ENCODE measurements at regions not wholly inside any gene's neighbourhood (a gene's known extent, or its start where the extent isn't known, plus 50 kb on each side); places are given as distances from the start of the nearest gene placed in this dataset.

GRCh38 chr4:125482822-125483221 lies 168.1 kb downstream of the FAT4 start:
- H3K4me3 ChIP-seq (ENCODE audit: low read depth, low read length) = no peak overlapping the region
- no peak for TF ChIP-seq CTCF (IDR thresholded peaks at IDR 0.05; ENCODE audit: borderline replicate concordance, insufficient read depth, low read depth, low read length)

- no peak overlapping the region for H3K4me3 ChIP-seq (ENCODE audit: low read depth, low read length)
- TF ChIP-seq CTCF (IDR thresholded peaks at IDR 0.05; ENCODE audit: borderline replicate concordance, insufficient read depth, low read depth, low read length) = no peak
Observed at GRCh38 chr4:125483278-125483677, 168.5 kb downstream of the FAT4 start.

GRCh38 chr4:125484912-125485311 lies 170.2 kb downstream of the FAT4 start:
- no peak for TF ChIP-seq CTCF (IDR thresholded peaks at IDR 0.05; ENCODE audit: borderline replicate concordance, insufficient read depth, low read depth, low read length)
- no peak overlapping the region for H3K4me3 ChIP-seq (ENCODE audit: low read depth, low read length)

GRCh38 chr4:125486351-125486750 lies 171.6 kb downstream of the FAT4 start:
- H3K4me3 ChIP-seq (ENCODE audit: low read depth, low read length) = no peak overlapping the region
- TF ChIP-seq CTCF (IDR thresholded peaks at IDR 0.05; ENCODE audit: borderline replicate concordance, insufficient read depth, low read depth, low read length) = no peak

- no peak overlapping the region for H3K4me3 ChIP-seq (ENCODE audit: low read depth, low read length)
- no peak for TF ChIP-seq CTCF (IDR thresholded peaks at IDR 0.05; ENCODE audit: borderline replicate concordance, insufficient read depth, low read depth, low read length)
Observed at GRCh38 chr4:125489952-125490690, 175.4 kb downstream of the FAT4 start.

GRCh38 chr4:125492957-125493356 lies 178.2 kb downstream of the FAT4 start:
- no peak overlapping the region for H3K4me3 ChIP-seq (ENCODE audit: low read depth, low read length)
- no peak for TF ChIP-seq CTCF (IDR thresholded peaks at IDR 0.05; ENCODE audit: borderline replicate concordance, insufficient read depth, low read depth, low read length)

GRCh38 chr4:125497861-125498260 lies 183.1 kb downstream of the FAT4 start:
- TF ChIP-seq CTCF (IDR thresholded peaks at IDR 0.05; ENCODE audit: borderline replicate concordance, insufficient read depth, low read depth, low read length) = no peak
- no peak overlapping the region for H3K4me3 ChIP-seq (ENCODE audit: low read depth, low read length)

All from GM12875 (cell line).